NCI-H2081 (cell line): ENCODE measurements at regions not wholly inside any gene's neighbourhood (a gene's known extent, or its start where the extent isn't known, plus 50 kb on each side); places are given as distances from the start of the nearest gene placed in this dataset.
A peak's percentile ranks its signal among the peaks of the same experiment; 100 is the strongest.

Source experiments
- DNase-seq, 2 experiments: peaks; one replicate each; lab custom pipeline; 2025; lab: John Stamatoyannopoulos, UW

DNA sequence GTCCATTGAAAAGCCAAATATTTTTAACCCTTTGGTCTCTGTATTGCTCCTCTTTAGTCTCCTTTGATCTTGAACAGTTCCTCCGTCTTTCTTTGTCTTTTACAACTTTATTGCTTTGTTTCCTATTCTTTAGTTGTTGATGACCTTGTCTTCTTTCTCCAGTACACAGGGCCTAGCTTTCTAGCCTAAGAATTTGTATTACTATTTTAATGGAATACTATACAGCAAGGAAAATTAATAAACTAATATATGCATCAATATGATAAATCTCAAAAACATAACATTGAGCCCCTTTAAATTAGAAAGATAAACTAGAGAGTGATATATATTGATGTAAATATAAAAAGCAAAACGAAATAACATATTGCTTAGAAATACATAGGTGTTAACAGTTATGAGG lies 88.7 kb downstream of the NR1D2 start:
- DNase-seq = no peak

GRCh38 chr3:24034464-24034863 lies 89.4 kb downstream of the NR1D2 start:
- DNase-seq = no peak

DNA sequence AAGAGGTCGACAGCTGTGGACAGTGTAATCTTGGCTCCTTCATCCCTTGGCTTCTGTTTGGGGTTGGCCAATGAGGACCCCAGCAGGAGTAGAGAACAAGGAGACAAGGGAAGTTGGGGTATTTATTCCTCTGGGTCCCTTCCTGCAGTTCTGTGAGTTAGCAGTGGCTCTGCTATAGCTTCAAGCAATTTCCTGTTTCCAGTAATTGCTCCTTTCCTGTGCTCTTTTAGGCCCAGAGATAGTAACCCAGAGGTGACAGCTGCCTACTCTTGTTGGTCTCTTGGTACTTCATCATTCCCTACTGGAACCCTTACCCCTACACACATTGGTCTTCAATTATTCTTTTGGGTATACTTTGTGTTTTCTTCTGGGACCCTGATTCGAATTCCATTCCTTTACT lies 92.9 kb downstream of the NR1D2 start:
- DNase-seq = peak in 1 of 2 experiments; percentile 15

GRCh38 chr3:24040311-24040710 lies 95.2 kb downstream of the NR1D2 start:
- DNase-seq = no peak

DNA sequence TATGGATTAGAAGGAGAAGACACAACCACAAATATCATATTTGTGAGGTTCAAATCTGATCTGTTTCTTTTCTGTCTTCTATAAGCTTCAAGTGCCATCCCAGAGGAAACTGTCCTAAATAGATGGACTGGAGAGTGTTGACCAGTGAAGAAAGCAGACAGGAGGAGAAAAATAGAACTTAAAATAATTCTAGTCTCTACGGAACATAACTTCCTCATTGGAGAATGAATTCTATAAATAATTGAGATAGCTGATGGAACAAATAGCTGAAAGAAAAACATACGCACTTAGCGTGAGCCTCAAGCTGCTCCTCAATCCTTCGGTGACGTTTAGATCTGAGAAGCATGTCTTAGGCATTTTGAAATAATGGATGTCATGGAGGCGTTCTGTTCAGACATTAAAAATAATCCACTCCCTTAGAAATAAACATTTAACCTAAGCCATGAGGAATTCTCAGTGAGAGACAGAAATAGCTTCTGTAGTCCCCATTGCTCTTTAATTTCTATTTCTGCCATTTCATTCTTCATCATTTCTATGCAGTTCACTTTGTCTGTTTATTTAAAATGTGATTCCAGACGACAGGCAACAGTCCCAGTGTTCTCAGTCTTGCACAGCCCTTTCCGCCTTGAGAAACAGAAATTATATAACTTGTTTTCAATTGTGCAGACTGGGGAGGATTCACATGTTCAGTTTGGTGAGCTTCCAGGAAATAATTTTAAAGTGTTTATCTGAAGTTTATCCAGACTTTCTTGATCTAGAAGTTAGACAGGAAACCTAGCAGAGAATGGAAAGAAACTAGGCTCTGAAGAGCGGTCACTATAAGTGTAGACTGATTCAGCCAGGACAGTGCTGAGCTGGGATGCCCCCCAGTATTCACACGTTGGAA lies 97.3 kb downstream of the NR1D2 start:
- DNase-seq = no peak

DNA sequence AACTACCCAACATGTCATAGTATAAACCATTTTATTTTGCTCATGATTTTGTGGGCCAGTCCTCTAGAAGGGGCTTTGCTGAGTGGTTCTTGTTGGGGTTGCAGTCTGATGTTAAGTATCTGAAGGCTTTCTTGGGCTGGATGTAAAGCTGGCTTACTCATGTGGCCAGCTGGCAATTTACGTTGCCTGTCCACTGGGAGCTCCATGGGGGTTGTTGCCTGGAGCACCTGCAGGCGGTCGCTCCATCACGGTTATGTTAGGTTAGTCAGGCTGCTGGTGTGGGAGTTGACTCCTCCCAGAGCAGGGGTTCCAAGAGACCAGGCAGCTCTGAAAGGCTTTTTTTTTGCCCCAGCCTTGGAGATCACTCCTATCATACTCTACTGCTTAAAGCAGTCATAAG lies 98.1 kb downstream of the NR1D2 start:
- DNase-seq = no peak

DNA sequence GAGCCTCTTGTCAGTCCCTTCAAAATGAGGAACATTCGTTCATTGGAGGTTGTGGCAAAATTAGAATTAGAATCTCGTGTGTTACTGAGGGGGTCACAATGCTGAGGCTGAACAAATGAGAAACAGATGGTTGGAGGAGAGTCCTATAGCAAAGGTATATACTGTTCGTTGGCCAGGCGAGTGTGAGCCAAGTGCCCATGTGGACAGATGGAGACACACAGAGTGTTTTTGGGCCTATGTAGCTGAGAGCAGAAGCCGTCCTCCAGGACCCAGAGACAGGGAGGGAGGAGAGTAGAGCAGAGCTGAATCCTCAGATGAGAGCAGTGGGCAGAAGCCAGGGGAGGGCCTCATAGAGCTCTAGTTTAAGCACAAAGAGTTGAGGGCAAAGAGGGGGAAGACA lies 98.9 kb downstream of the NR1D2 start:
- DNase-seq = no peak

DNA sequence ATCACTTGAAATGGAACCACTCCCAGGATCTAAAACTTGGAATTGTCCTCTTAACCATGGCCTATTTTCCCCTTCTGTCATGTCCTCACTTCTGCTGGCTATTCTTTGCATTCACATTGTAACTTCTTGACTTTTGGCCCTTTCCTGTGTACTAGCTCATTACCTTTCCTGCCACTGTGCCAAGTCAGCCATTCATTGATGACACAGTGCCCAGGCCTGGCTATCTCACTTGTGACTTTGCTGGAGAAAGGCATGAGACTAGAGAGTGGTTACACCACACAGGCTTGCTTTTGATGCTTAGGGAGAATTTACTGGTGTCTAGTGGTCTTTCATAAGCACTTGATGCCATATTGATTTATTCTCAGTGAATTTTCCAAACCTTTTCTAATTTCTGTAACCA lies 101.1 kb downstream of the NR1D2 start:
- DNase-seq = no peak

DNA sequence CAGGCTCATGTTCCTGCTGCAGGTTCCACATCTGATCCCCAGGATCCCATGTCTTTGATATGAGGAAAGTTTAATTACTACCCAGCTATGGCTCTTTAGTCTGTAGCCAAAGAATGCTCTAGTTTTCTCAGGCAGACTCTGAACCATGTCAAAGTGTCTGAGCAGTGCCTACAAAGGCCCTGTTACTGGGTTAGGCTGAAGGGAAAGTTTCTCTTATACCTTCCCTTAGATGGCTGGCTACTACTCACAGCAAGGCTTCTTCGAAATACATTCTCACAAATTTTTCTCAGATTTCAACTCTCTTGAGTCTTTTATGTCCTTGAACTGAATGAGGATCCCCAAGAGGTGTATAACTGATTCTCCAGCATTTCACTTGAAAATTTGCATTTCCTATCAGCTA lies 102.4 kb downstream of the NR1D2 start:
- DNase-seq = no peak

GRCh38 chr3:24048843-24049242 lies 103.8 kb downstream of the NR1D2 start:
- DNase-seq = no peak

DNA sequence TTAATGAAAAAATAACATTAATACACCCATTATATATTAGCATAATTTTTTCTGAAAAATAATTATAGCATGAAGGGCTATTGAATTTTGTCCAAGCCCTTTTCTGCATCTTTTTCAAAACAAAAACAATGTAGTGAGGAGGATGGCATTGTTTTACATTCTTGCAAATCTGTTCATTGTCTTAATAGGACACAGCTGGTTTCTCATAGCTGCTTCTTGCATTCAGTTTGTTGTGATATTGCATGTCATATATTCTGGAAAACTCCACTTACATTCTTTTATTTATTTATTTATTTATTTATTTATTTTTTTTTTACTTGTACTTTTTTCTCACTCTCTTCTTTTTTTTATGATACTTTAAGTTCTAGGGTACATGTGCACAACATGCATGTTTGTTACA lies 107.4 kb downstream of the NR1D2 start:
- no peak for DNase-seq

- DNase-seq = no peak
Observed at GRCh38 chr3:24058940-24059705, 114.0 kb downstream of the NR1D2 start.

GRCh38 chr3:24060055-24060454 lies 115.0 kb downstream of the NR1D2 start:
- DNase-seq = no peak

- DNase-seq = no peak
Observed at GRCh38 chr3:24062916-24063315, 117.8 kb downstream of the NR1D2 start.
